SW 1271 (cell line): ENCODE measurements at regions not wholly inside any gene's neighbourhood (a gene's known extent, or its start where the extent isn't known, plus 50 kb on each side); places are given as distances from the start of the nearest gene placed in this dataset.
"Not testable (repeated sequence)": the region's sequence is repeated elsewhere in the genome, so short reads cannot be mapped to it uniquely, and the experiment has no call there.

Experiments used
- DNase-seq, 2 experiments: peaks; one replicate each; lab custom pipeline; 2025; lab: John Stamatoyannopoulos, UW

DNA sequence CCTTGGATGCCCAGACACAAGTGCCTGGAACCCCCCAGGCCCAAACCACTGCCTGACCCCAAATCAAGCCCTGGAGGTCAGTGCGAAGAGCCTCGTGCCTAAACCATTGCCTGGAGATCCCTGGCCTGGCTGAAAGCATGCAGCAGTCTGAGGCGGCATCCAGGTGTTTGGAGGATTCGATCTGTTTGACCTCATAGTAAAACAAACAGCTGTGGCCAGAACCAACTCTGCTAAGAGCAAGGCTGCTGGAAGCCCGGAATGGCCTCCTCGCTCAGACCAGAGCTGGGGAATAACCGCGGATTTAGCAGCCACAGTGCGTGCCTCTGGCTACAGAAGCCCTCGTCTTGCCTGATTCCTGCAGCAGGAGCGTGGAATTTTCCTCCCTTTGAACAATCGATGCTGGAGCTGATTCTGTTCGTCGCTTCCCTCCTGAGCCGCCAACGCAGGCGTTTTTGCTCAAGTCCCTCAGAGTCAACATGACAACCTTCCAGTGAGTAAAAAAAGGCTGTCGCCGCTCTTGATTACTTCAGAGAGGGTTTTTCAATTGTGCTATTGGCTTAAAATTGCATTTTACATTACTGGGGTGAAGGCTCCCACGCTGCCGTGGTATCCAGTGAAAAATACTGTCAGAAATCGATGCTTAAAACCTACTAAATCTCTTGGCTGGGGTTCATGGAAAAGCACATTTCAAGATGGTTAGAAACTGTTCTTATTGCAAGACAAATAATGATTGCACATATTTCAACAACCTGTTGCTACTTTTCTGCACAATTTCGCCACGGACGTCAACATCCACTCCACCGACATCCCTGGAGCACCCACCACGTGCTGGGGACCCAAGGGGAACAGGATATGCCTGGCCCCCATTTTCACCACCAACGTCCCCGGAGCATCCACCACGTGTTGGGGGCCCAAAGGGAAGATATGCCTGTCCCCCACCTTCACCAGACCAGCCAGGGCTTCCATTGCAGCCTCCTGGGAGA lies 190.0 kb downstream of the OLFM1 start:
- no peak for DNase-seq

DNA sequence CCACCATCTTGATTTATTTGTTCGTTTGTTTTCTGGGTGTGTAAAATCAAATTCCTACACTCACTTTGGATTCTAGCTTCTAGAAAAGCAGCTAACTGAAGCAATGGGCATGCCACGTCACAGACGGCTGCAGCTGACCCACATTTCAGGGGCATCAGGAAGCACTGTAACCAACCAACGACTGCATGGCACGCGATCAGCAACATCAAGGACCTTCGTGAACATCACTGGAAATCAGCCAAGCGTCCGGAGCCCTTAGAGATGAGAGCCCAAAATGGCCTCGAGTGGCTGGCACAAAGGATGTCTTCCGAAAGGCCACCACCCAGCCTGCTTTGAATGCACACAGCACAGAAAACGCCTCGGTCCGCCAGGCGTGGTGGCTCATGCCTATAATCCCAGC lies 191.1 kb downstream of the OLFM1 start:
- no peak for DNase-seq

DNA sequence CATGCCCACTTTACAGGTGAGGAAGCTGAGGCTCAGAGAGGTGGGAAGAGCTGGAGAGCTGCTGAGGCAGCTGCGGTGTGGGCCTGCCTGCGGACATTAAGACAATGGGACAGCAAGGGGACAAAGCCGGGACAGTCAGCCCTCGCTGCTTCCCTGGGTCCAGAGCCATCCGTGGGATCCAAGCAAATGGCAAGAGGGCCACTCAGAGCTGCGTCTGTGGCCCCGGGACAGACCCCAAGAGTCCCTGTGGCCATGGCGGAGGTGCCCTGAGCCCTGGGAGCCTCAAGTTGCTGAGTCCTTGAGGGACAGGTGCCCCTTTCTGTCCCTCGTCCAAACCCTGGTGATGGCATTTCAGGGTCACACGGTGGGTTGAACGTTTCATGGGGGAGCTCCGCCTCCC lies 191.9 kb downstream of the OLFM1 start:
- no peak for DNase-seq

DNA sequence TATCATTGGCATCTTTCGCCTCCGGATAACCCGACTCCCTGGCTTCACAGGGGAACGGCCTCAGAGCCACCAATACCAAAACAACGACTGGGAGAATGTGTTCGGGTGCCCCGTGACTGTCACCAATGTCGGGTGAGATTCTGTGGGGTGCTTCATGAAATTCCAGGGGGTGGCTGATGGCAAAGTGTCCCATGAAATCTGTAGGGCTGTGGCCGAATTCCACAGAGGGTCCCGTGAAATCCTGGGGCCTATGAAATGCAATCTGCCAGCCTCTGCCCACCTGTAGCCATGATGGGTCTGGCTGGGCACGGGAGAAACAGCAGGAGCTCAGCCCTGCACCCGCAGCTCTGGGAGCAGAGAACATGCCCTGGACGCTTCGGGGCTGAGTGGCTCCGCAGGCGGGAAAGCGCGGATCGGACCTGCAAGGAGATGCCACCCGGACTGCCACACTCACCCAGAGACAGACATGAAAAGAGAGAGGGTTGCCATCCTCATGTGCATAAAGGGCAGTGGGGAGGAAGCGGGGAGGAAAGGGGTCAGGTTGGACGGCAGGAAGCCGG lies 192.4 kb downstream of the OLFM1 start:
- DNase-seq: no peak

DNA sequence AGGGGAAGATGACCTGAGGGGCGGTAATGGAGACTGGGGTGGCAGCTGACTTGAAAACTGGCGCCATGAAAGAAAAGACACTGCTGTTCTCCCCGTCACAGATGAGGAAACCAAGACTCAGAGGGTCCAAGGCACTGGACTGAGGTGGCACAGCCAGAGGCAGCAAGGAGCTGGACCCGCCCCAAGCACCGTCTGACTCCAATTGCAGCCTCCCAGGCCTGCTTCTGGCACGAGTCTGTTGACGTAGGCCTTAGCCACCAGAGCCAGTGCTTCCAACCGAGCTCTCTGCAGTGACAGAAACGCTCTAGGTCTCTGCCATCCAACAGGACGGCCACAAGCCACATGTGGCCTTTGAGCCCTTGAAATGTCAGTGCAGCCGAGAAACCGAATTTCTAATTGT lies 193.2 kb downstream of the OLFM1 start:
- DNase-seq: no peak

DNA sequence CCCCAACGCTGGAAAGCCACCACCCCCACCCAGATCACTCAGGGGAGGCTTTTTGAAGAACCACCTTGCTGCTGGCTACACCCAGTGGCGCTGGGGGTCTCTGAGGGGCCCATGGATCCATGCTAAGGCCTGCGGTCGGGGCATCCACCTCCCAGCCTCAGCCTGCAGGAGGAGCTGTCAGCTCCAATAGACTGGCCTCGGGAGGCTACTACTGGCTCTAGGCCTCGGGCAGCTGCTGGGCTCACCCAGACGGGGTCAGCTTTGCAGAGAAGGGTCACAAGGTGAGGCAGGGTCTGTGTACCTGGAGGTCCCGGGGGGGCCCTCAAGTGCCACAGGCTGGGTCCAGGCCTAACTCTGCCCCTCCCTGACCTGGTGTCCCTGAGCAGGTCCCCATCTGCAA lies 193.7 kb downstream of the OLFM1 start:
- DNase-seq: no peak

DNA sequence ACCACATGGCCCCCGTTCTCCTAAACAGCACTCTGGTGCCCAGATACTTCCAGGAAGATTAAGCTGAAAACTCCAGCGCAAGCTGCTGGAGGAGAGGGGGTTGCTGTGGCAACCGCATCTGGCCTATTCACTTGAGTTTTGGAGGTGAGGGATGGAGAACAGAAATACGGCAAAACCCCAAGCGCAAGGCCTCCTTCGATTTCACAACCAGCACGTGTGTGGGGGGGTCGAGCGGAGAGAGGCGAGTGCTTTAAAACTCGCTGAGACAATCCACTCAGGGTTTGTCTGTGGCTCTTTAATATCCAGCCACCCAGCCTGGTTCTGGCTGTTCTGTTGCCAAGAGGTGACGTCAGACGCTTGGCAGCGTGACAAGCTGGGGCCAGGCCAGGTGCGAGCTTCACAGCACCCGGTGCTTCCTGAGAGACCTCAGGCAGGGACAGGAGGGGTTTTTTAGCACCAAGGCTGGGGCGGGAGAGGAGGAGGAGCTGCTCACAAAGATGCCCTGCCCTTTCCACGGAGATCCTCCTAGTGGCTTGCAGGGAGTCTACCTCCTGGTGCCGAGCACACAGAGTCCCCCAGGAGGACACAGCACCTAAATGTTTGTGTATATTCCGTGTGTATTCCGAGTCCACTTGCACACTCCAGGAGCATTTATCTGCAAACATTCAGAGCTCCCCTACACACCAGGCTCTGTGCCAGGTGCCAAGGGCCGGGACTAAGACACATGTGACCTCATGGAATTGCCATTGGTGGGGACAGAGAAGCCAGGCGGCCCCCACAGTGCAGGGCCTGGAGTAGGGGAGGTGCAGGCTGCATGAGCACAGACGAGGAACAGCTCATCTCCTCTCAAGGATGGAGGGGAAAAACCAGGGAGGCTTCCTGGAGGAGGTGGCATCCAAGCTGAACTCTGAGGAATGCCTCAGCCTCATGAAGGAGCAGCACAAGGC lies 194.6 kb downstream of the OLFM1 start:
- DNase-seq: no peak

DNA sequence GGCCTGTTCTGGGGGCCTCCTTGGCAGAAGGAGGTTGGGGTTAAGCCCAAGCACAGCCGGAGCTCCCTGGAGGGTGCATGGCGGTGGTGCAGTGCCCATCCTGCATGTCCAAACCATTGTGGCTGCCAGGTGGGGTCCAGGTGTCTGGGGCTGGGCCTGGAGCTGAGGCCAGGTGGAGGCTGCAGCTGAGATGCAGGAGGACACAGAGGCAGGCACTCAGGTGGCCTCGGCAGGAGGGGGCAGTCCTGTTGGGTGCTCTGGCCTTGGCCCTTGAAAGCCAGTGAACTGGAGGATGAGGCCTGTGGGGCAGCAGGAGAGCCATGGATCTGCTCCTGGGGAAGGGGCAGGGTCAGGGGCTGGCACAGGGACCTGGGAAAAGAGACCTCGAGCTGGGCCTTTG lies 195.3 kb downstream of the OLFM1 start:
- no peak for DNase-seq

DNA sequence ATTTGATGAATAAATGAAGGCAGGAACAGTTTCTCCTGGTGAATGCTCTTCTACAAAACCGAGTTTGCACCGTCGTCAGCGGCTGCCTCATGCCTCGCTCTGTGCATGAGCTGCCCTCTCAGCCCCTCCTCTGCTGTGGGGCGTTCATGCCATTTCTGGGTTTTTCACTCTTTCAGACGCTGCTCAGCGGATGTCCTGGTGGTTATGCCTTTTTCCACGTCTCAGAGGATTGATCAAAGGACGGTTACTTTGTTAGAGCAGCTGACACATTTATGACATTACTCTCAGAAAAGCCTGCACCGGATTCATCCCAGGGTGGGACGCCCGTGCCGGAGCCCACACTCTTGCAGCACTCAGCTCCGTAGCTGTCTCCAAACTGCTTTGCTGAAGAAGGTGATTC lies 195.9 kb upstream of the PPP1R26 start:
- DNase-seq: no peak

DNA sequence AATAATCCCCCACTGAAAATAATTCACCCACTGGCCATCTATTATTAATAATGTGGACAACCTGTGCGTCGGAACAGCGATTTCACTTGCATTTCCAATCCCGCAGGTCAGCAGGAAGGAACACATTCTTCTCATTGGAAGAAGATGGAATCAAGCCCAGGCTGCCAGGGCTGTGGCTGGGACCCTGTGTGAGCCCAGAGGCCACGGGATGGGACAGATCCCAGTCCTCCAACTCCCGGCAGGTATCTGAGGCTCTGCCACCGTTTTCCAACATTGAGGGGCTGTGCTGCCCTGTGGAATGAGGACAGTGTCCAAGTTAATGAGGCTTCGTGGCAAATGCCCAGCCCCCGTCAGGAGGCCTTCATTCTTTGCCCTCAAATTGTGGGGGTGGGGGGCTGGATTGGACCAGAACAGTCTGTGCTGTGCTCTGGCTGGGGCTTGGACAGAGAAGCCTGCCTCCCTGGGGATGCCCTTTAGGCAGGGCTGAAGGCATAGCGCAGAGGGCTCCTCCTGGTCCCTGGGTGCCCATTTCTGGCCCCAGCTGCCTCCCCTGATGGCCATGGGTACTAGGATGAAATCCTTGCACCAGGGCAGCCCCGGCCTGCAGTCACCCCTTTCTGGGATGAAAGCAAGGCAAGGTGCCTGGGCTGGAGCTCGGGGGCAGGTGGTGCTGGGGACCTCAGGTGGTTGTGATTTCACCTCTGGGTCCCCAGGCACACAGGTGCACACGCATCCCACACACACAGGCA lies 195.0 kb upstream of the PPP1R26 start:
- no peak for DNase-seq

DNA sequence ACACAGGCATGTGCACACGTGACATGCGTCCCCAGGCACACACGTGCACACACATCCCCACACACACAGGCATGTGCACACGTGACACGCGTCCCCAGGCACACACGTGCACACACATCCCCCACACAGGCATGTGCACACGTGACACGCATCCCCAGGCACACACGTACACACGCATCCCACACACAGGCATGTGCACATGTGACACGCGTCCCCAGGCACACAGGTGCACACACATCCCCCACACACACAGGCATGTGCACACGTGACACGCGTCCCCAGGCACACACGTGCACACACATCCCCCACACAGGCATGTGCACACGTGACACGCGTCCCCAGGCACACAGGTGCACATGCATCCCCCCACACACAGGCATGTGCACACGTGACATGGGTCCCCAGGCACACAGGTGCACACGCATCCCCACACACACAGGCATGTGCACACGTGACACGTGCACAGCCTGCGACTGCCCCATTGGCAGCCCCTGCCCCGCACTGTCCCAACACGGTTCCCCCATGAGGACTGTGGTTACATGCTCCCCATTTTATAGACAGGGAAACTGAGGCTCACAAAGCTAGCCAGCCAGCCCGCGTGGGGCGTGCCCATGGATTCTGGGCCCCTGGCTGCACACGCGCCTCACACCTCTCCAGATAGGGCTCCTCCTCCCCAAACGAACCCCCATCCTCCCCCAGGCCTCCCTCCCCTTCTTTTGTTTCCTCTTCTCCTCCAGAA lies 193.2 kb upstream of the PPP1R26 start:
- not testable (repeated sequence) for DNase-seq

DNA sequence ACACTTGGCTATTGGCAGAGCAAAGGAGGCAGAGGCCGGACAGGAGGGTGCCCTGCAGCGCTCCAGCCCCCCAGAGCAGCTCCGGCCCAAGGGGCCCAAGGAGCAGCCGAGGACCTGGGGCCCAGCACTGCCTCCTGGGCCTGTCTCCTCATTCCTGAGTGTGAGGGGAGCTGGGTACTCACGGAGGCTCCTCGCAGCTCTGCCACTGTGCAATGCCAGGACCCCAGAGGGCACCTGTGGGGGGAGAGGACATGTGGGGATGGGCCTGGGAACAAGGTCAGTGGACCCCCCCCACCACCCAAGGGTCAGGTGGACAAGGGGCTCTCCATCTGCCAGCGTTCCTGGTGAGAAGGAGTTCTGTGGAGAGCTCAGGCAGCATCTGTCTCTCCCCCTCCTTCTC lies 192.6 kb upstream of the PPP1R26 start:
- DNase-seq: no peak

DNA sequence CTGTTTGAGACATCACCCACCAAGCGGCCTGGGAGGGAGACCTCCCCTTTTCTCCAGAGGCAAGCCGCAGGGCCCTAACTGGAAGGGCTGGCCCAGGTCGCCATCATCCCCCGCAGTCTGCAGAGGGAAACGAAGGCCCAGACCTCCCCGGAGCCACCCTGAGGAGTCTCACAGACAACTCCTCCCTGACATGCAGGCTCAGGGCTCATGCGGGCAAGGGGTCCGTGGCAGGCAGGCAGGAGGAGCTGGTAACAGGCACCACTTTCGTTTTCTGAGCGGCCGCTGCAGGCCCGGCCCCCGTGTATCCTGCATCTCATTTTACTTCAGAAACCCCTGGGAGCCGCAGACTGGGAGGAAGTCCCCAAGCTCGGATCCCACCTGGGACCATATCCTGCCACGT lies 192.0 kb upstream of the PPP1R26 start:
- no peak for DNase-seq

DNA sequence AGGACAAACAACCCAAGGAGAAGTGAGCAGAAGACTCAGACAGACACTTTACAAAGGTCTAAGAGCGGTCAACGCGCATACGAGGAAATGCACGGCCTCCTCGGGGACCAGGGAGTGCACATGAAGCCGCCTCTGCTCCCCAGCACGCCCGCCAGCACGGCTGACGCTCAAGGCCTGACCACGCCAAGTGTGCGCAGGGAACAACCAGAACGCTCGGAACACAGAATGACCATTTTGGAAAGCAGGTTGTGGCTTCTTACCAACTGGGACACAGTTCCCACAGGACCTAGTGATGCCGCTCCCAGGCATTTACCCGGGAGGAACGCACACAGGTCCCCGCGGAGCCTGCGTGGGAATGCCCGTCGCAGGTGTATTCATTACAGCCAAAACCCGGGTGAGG lies 191.5 kb upstream of the PPP1R26 start:
- DNase-seq: no peak

DNA sequence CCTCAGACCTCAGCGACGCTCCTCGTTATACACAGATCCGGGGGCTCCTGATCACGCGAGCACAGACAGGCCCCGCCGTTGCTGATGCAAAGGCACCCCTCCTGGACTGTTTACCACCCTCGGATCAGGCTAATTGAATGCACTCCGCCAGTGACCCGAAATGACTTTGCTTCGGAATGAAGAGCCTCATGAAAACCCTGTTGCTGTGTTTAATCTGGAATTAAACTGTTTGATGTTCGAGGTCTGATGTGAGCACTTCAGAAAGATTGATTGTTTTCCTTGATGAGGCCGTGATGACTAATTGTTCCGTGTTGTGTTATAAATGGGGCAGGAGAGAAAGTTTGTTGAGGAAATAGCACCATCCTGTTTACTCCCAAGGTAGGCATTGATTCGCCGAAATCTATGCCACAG lies 190.5 kb upstream of the PPP1R26 start:
- DNase-seq: no peak

DNA sequence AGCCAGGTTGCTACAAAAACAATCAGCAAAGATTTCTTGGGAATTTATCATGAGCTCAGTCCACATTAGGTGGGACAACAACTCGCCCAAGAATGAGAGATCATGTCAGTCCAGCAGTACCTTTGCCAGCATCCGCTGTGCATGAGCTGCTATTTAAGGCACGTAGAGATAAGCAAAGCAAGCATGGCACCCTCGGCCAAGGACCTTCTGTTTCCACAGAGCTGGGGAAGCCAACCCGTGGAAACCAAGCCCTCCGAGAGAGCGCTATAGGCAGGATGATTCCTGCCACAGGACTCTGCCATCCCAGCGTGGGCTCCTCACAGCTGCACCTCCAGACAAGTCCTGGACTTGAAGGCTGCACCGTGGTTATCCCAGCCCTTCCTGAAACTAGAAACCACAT lies 189.5 kb upstream of the PPP1R26 start:
- no peak for DNase-seq

DNA sequence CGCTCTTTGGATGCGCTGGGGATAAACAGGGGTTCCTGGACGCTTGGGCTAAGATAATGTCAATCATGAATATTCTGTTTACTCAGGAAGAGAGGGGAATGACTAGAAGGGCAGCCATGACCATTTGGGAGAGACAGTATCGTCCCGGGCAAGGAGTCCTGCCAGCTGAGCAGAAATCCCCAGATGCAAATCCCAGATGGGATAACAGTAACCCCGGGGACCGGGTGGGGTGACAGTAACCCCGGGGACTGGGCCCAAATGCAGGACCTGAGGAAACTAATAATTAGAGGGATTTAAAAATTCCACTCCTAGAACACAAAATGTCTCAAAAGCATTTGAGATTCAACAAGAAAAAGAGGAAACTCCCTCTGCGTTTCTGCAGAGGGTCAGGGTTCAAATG lies 189.0 kb upstream of the PPP1R26 start:
- DNase-seq: no peak

DNA sequence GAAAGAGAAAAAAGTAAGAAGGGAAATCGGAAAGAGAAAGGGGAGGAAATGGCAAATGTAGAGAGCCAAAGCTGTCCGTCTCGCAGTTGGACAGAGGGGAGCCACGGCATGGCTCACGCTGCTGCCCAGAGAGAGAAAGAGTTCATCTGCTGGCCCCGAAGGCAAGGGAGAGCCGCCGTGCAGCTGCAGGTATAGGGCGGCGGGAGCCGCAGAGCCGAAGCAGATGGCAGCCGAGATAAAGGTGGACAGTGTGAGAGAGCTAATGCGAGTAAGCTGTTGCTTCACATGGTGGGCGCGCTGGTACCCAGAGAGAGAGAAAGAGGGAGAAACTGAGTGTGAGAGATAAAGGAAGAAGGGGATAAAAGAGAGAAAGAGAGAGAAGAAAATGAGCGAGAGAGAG lies 188.4 kb upstream of the PPP1R26 start:
- no peak for DNase-seq

DNA sequence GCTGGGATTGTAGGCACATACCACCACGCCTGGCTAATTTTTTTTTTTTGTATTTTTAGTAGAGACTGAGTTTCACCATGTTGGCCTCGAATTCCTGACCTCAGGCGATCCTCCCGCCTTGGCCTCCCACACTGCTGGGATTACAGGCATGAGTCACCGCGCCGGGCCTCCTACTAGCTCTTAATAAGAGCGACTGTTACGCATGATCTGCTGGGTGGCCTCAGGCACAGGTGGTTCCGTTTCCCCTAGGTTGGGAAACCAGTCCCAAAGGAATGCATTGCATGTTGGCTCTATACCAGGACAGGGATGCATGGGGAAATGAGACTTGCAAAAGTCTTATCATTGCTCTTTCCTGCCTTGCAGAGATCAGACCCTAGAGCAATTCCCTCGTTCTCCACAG lies 184.7 kb upstream of the PPP1R26 start:
- no peak for DNase-seq

DNA sequence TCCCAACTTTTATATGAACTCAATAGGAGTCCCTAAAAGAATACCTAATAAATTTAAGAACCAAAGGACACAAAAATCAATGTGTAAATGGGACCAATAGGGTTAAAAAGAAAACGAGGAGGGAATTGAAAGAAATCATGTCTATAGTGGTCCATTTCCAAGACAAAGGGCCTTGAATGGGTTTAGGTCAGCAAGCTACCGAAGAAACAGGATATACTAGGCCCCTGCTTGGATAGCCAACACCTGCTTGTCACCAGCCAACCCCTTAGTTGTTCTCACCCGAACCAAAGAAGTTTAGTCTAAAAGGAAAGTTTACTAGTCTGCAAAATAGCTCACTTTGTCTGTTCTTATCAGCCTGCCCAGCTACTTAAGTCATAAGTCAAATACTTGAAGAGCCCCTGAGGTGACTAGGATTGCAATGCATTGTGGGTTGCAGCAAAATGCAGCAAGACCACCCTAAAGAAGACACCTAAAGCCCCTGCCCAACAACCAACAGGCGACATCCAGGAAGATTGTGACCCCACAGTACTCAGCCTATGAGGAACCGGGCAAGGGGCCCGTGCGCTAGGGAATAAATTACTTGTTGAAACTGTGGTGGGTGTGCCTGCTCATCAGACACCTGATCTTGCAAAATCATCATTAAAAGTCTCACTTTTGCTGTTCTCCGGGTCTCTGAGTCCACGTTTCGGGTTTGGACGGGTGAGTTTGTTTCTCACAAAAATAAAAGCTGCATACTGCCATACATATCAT lies 183.9 kb upstream of the PPP1R26 start:
- no peak for DNase-seq
